ENCODE measurements at regions not wholly inside any gene's neighbourhood (a gene's known extent, or its start where the extent isn't known, plus 50 kb on each side); places are given as distances from the start of the nearest gene placed in this dataset.

DNA sequence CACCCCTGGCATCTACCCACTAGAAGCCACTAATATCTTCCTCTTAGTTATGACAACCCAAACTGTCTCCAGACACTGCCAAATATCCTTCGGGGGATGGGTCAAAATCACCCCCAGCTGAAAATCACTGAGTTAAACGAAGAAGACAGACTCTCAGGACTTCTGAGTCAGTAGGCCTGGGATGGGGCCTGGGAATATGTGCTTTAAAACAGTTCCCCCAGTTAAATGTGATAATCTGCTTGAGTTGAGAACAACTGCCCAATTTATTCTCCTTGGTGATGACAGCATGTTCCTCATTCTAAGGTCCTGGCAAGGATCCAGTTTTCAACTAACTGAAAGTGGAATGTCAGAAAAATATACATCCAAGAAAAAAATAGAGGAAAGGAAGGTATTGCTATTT lies 52.4 kb downstream of the CBLL2 start:
- DNase-seq (ENCODE audit: low read depth): no peak

GRCh38 chrX:22329783-22330182 lies 57.1 kb downstream of the CBLL2 start:
- DNase-seq (ENCODE audit: low read depth): no peak

DNA sequence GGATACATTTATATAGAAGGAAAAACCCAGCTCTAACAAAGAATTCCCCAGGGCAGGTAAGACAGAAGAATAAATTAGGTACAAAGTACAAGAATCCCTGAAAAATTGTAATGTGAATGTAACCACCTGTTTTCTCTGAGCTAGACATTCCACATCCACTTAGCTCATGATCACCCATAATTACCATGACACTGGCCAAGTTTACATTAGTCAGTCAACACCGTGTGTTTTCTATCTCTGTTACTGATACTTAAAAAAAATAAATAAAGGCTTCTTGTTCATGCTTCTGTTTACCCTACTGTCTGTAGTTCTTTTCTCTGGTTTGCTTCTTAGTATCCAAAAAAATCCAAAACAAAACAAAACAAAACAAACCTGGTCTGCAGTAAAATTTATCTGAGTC lies 66.0 kb downstream of the CBLL2 start:
- no peak for DNase-seq (ENCODE audit: low read depth)

GRCh38 chrX:22339459-22339858 lies 66.7 kb downstream of the CBLL2 start:
- no peak for DNase-seq (ENCODE audit: low read depth)

GRCh38 chrX:22340022-22340616 lies 67.4 kb downstream of the CBLL2 start:
- DNase-seq (ENCODE audit: low read depth): no peak

- DNase-seq (ENCODE audit: low read depth): no peak
Observed at GRCh38 chrX:22343192-22343591, 70.5 kb downstream of the CBLL2 start.

- no peak for DNase-seq (ENCODE audit: low read depth)
Observed at GRCh38 chrX:22345884-22346283, 73.2 kb downstream of the CBLL2 start.

GRCh38 chrX:22347491-22347890 lies 74.8 kb downstream of the CBLL2 start:
- no peak for DNase-seq (ENCODE audit: low read depth)

DNA sequence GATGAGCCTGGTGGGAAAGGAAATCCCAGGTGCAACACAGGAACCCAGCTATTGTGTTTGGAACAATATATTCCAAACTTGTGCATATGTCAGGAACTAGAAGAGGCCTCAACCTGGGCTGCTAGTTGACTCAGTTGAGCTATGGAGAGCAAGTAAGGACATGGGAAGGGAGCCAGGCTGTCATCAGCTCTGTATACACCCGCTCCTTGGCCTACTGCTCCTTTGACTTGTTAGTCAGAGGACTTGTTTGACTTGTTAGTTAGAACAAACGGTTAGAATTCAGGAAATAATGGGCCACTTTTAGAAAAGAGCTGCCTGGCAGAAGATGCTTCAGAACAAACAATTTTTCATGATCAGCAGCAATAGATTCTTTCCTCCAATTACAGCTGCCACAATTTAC lies 76.4 kb downstream of the CBLL2 start:
- no peak for DNase-seq (ENCODE audit: low read depth)

DNA sequence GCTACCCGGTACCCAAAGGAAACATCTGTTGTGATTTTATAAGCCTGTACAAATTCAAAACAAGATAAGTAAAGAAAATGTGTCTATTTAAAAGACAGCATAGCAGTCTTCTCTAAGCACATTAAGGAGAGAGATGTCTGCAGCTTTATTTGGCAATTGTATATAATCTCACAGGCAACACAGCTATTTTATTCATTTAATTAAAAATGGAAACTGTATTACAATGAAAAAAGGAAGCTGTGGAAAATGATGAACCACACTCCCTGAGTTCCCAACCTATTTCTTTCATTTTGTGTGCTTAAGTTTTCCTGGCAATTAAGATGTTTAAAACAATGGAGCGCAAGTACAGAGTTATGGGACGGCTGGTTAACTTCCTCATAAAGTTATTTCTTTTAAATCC lies 78.4 kb downstream of the CBLL2 start:
- no peak for DNase-seq (ENCODE audit: low read depth)

- no peak for DNase-seq (ENCODE audit: low read depth)
Observed at GRCh38 chrX:22351966-22352365, 79.3 kb downstream of the CBLL2 start.

DNA sequence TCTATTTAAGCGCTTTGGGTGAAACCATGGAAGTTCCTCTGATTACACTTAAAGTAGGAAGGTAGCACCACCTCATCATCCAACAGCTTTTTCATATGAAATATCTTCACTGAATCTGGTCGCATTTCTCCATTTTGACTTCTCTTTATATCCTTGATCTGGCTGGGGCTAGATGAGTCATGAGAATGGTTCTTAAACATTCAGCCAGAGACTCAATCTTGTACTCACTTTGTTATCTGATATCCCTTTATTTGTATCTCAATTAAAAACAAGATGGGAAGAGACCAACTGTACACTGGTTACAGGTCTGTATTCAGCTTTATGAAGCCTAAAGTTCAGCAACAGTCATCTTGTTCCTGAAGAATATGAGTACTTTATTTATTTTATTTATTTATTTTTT lies 84.9 kb downstream of the CBLL2 start:
- DNase-seq (ENCODE audit: low read depth): no peak

GRCh38 chrX:22360129-22360528 lies 87.4 kb downstream of the CBLL2 start:
- DNase-seq (ENCODE audit: low read depth): no peak

DNA sequence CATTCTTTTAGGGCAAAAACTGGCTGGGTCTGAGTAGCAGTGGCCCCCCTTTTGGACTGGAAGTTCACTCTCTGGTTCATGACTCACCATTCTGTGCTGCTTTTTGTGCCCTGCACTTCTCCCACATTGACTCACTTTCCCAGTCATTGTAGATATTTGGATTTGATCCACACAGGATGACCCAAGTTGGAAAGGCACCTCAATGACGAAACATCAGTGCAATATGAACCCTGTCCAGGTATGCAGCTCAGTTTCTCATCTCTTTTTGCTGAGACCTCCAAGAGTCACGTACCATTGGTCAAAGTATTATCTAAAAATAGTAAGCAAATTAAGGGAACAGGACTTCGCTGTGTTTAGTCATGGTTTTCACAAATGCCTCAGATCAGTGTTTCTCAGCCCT lies 92.7 kb downstream of the CBLL2 start:
- peak; percentile 29 for DNase-seq (ENCODE audit: low read depth)

GRCh38 chrX:22366166-22366702 lies 93.5 kb downstream of the CBLL2 start:
- DNase-seq (ENCODE audit: low read depth): no peak

- no peak for DNase-seq (ENCODE audit: low read depth)
Observed at GRCh38 chrX:22366906-22367305, 94.2 kb downstream of the CBLL2 start.

GRCh38 chrX:22373094-22373493 lies 100.4 kb downstream of the CBLL2 start:
- no peak for DNase-seq (ENCODE audit: low read depth)

DNA sequence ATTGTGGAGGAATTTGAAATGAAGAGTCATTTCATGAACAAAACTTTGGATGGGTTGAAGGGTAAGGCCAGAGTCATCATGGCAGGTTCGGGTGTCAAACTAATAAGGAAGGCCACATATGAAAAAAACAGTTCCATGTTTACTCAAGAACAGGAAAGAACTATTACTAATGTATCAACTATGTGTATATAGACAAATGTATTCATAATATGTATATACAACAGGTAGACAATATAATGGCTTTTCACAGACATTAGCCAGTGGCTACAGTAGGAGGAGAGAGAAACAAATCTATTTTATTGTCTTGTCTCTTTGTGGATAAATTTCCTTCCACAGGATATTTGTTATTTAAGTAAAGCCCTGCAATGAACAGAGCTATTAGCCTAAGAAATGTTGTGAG lies 101.1 kb downstream of the CBLL2 start:
- DNase-seq (ENCODE audit: low read depth): no peak

GRCh38 chrX:22376369-22376768 lies 103.7 kb downstream of the CBLL2 start:
- DNase-seq (ENCODE audit: low read depth): no peak

DNA sequence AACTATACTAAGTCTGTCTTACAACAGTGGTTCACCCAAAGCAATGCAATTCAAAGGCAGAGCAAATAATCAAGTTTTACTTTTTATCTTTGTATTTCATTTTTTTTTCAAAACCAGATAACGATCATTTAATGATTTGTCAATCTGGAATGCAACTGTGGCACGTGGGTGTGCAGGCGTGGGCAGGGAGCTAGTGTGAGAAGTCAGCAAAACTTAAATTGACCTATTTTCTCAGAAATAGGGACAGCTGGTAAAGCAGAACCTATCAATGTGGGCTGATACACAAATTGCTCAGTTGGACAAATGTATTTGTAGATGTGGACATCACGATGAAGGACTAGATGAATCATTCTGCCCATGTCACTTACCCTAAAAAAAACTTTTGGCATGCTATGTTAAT lies 105.6 kb downstream of the CBLL2 start:
- DNase-seq (ENCODE audit: low read depth): no peak

DNA sequence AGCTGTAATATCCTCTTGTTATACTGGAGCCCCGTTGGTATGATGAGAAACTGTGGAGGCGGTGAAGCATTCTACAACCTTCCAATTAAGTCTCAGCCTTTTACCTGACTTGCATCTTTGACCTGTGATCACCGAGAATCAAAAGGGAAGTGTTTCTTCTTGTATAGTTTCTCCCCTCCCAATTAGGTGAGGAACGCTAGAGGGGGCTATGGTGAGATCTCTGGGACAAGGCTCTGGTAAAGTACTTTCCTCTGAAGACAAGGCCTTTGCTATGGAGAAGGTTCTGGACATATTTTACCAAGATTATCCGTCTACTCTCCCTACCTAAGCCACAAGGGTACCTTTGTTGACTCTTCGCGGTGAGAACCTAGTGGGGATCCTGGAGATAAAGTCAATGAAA lies 111.3 kb downstream of the CBLL2 start:
- no peak for DNase-seq (ENCODE audit: low read depth)

GRCh38 chrX:22389556-22390179 lies 117.0 kb downstream of the CBLL2 start:
- no peak for DNase-seq (ENCODE audit: low read depth)

DNA sequence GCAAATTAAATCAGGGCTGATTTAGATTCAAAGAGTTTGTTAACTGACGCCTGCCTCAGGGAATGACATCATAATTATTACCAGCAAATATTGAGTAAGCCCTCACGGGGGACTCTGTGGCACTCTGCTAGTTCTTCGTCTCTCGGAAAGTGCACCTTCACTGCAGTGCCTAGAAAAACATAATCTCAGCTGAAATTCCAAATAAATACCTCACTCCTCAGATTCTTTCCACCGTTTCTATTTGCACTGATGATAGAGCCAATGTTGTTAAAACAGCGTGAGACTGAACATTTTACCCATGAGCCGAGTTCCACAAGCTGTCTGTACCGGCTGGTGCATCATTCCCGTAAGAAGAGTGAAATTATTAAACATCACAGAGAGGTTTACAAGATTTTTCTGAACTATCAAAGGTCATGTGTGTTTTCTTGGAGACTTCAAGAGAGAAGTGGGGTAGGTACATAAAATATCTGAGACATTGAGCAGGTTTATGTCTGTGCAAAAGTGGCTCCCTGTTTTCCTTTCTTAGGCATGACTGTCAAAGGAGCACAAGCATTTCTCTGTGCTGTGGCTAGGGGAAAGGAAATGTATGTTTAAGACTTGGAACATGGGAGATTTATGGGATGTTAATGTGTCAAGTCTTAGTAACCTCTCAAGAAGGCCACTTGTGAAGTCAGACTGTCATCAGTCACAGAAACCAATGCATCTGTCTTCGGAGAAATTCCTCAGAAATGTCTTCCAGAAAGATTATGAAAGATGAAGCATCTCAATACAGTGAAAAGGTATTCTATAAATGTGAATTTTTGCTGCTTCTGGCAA lies 119.6 kb downstream of the CBLL2 start:
- DNase-seq (ENCODE audit: low read depth): no peak

Data from HS-27A (cell line).